ENCODE measurements at regions not wholly inside any gene's neighbourhood (a gene's known extent, or its start where the extent isn't known, plus 50 kb on each side); places are given as distances from the start of the nearest gene placed in this dataset.

DNA sequence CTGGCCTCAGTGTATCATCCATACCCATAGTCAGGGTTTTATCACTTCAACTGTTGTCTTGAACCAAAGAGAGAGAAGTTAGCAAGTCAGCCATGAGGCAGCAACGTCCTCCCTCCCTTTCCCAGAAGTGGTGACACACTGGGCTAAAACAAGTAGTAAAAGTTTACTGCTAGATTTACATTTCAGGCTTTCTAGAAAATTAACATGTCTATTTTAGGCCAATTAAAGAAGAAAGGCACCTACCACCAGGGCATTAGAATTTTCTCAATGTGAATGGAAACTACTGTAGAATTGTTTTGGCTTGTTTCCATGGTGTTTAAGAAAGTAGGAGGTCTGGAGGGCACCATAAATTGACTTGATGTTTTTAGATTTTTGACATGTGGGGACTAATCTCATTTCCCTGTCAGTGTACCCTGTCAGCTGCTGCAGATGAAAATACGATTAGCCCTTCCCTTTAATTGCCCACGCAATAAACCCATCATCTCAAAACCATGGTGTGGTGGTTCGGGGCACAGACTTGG lies 121.8 kb upstream of the ELL2 start:
- TF ChIP-seq AFF4 (CRISPR knock-in tag; IDR thresholded peaks at IDR 0.05; ENCODE audit: borderline replicate concordance), result no peak
- TF ChIP-seq, protein P1, sequence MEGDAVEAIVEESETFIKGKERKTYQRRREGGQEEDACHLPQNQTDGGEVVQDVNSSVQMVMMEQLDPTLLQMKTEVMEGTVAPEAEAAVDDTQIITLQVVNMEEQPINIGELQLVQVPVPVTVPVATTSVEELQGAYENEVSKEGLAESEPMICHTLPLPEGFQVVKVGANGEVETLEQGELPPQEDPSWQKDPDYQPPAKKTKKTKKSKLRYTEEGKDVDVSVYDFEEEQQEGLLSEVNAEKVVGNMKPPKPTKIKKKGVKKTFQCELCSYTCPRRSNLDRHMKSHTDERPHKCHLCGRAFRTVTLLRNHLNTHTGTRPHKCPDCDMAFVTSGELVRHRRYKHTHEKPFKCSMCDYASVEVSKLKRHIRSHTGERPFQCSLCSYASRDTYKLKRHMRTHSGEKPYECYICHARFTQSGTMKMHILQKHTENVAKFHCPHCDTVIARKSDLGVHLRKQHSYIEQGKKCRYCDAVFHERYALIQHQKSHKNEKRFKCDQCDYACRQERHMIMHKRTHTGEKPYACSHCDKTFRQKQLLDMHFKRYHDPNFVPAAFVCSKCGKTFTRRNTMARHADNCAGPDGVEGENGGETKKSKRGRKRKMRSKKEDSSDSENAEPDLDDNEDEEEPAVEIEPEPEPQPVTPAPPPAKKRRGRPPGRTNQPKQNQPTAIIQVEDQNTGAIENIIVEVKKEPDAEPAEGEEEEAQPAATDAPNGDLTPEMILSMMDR (IDR thresholded peaks at IDR 0.05), result no peak
- no peak for TF ChIP-seq NFE2L1 (CRISPR knock-in tag; IDR thresholded peaks at IDR 0.05)
- no peak for TF ChIP-seq ZNF232 (CRISPR knock-in tag; IDR thresholded peaks at IDR 0.05)
- no peak for TF ChIP-seq ESRRA (CRISPR knock-in tag; IDR thresholded peaks at IDR 0.05; ENCODE audit: borderline replicate concordance)
- no peak for TF ChIP-seq NR2C2 (CRISPR knock-in tag; IDR thresholded peaks at IDR 0.05)
- no peak for TF ChIP-seq CBFB (CRISPR knock-in tag; IDR thresholded peaks at IDR 0.05; ENCODE audit: low read depth)
- TF ChIP-seq ATF6 (CRISPR knock-in tag; IDR thresholded peaks at IDR 0.05), result no peak
